ENCODE measurements at regions not wholly inside any gene's neighbourhood (a gene's known extent, or its start where the extent isn't known, plus 50 kb on each side); places are given as distances from the start of the nearest gene placed in this dataset.

DNA sequence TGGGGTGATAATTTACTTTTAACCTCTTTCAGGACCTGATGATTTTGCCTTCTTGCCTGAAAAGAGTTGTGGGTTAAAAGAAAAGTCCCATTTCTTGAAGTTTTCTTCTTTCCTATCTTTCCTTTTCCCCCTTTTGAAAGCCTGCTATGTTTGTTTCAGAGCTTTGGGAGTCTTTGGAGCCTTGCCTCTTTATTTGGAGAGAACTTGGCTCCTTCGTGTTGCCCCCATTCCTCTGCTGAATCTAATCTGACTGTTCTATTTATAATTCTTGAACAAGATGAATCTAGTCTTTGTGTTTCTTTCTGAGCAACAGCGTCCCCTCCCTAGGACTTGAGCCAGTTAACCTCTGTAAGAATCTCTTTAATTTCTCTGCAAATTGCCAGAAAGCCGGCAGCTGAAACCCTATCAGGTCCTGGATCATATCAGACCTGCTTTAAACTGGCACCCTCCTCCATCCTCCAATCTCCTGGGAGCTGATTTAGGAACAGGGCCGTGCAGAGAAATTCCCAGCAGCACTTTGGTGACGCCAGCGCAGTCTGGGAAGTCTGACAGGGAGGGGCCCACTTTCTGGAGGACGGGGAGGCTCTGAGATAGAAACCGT lies 289.1 kb upstream of the SORL1-AS1 start:
- no peaks in the 10 kb centered on the region for H3K27me3 ChIP-seq
- DNase-seq, result peak; percentile 20 to 26
- no peaks in the 10 kb centered on the region for H3K4me1 ChIP-seq
- no peaks in the 10 kb centered on the region for H3K9me3 ChIP-seq
- intact Hi-C loops (cut with DNase I), result no loop called here
- no peak for TF ChIP-seq POLR2A (IDR thresholded peaks at IDR 0.05)
- TF ChIP-seq, protein P1, sequence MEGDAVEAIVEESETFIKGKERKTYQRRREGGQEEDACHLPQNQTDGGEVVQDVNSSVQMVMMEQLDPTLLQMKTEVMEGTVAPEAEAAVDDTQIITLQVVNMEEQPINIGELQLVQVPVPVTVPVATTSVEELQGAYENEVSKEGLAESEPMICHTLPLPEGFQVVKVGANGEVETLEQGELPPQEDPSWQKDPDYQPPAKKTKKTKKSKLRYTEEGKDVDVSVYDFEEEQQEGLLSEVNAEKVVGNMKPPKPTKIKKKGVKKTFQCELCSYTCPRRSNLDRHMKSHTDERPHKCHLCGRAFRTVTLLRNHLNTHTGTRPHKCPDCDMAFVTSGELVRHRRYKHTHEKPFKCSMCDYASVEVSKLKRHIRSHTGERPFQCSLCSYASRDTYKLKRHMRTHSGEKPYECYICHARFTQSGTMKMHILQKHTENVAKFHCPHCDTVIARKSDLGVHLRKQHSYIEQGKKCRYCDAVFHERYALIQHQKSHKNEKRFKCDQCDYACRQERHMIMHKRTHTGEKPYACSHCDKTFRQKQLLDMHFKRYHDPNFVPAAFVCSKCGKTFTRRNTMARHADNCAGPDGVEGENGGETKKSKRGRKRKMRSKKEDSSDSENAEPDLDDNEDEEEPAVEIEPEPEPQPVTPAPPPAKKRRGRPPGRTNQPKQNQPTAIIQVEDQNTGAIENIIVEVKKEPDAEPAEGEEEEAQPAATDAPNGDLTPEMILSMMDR (IDR thresholded peaks at IDR 0.05), result no peak
- H3K36me3 ChIP-seq, result no peaks in the 10 kb centered on the region
- H3K27ac ChIP-seq, result peak overlapping the region in 2 of 3 donors; percentile 39
- no peak overlapping the region for H3K4me3 ChIP-seq (replicated peaks in 1 of 3)
- 56 to 65% methylated on average over 8 of the region's 8 CpGs for WGBS, 2 donors

DNA sequence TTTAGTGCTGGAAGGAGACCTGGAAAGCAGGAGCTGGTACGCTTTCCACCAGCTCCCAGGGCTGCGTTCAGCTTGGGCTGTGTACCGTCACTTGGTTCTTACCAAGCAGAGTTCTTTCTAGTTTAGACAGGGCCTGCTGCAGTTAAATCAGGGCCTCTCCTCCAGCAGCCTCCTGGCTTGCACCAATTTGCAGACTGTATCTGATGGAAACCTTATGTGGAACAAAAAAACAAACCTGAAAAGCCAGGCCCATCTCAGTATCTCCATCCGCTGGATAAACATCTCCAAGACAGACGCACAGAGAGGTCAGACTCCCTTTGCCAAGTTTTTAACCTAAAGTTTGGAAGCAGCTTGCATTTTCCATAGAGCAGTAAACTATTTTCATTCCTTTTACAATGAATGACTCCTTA lies 288.6 kb upstream of the SORL1-AS1 start:
- H3K36me3 ChIP-seq, result no peaks in the 10 kb centered on the region
- H3K27me3 ChIP-seq, result no peaks in the 10 kb centered on the region
- WGBS, 2 donors, result 75 to 81% methylated on average over 5 of the region's 5 CpGs
- peak overlapping the region; percentile 39 to 51 (median 39) for H3K27ac ChIP-seq
- DNase-seq, result no peak
- no peak overlapping the region for H3K4me3 ChIP-seq (replicated peaks in 1 of 3)
- no peak for TF ChIP-seq POLR2A (IDR thresholded peaks at IDR 0.05)
- TF ChIP-seq, protein P1 (IDR thresholded peaks at IDR 0.05), result no peak
- no peaks in the 10 kb centered on the region for H3K9me3 ChIP-seq
- intact Hi-C loops (cut with DNase I), result no loop called here
- no peaks in the 10 kb centered on the region for H3K4me1 ChIP-seq

- intact Hi-C loops (cut with DNase I), result no loop called here
- H3K36me3 ChIP-seq, result no peaks in the 10 kb centered on the region
- no peak for DNase-seq
- H3K4me1 ChIP-seq, result no peaks in the 10 kb centered on the region
- no peaks in the 10 kb centered on the region for H3K9me3 ChIP-seq
- H3K27ac ChIP-seq, result peak overlapping the region; percentile 39 to 51 (median 39)
- whole genome bisulfite sequencing, 2 donors, result 78 to 84% methylated on average over 1 of the region's 1 CpG
- no peak for TF ChIP-seq POLR2A (IDR thresholded peaks at IDR 0.05)
- TF ChIP-seq, protein P1 (IDR thresholded peaks at IDR 0.05), result no peak
- no peak overlapping the region for H3K4me3 ChIP-seq (replicated peaks in 1 of 3)
- no peaks in the 10 kb centered on the region for H3K27me3 ChIP-seq
Observed at GRCh38 chr11:121740902-121741301, 288.1 kb upstream of the SORL1-AS1 start.

GRCh38 chr11:121733858-121734257 lies 281.1 kb upstream of the SORL1-AS1 start:
- 98% methylated on average over 1 of the region's 1 CpG for WGBS, 2 donors
- Histone ChIP-seq H3K27me3 (no peaks in the 10 kb centered on the region), H3K4me3 (replicated peaks in 1 of 3) (no peak overlapping the region), H3K27ac (no peak overlapping the region), H3K36me3 (no peaks in the 10 kb centered on the region), H3K9me3 (no peaks in the 10 kb centered on the region), H3K4me1 (no peaks in the 10 kb centered on the region)
- intact Hi-C loops (cut with DNase I), result no loop called here
- TF ChIP-seq, protein P1 (IDR thresholded peaks at IDR 0.05), result no peak
- no peak for TF ChIP-seq POLR2A (IDR thresholded peaks at IDR 0.05)
- no peak for DNase-seq

GRCh38 chr11:121727942-121728341 lies 275.2 kb upstream of the SORL1-AS1 start:
- TF ChIP-seq POLR2A (IDR thresholded peaks at IDR 0.05), result no peak
- TF ChIP-seq, protein P1 (IDR thresholded peaks at IDR 0.05), result no peak
- H3K9me3 ChIP-seq, result no peaks in the 10 kb centered on the region
- H3K36me3 ChIP-seq, result no peaks in the 10 kb centered on the region
- no peak overlapping the region for H3K27ac ChIP-seq
- 61 to 83% methylated on average over 1 of the region's 1 CpG for WGBS, 2 donors
- peaks cover 0 to 4% of the 10 kb centered on the region in 2 donors for H3K4me1 ChIP-seq
- DNase-seq, result no peak
- H3K27me3 ChIP-seq, result no peaks in the 10 kb centered on the region
- H3K4me3 ChIP-seq (replicated peaks in 1 of 3), result no peak overlapping the region
- intact Hi-C loops (cut with DNase I), result no loop called here

All from thyroid gland (tissue), 4 donors.